ENCODE measurements at regions not wholly inside any gene's neighbourhood (a gene's known extent, or its start where the extent isn't known, plus 50 kb on each side); places are given as distances from the start of the nearest gene placed in this dataset.
"Not testable (repeated sequence)": the region's sequence is repeated elsewhere in the genome, so short reads cannot be mapped to it uniquely, and the experiment has no call there.

GRCh38 chr10:3887404-3887803, 102.4 kb upstream of the KLF6 start:
- DNase-seq: no peak

GRCh38 chr10:3886641-3887251, 101.7 kb upstream of the KLF6 start:
- DNase-seq: no peak

- DNase-seq: no peak
Observed at GRCh38 chr10:3886191-3886590, 101.2 kb upstream of the KLF6 start.

GRCh38 chr10:3882855-3883254, 97.8 kb upstream of the KLF6 start:
- no peak for DNase-seq

GRCh38 chr10:3881622-3882021, 96.6 kb upstream of the KLF6 start:
- no peak for DNase-seq

- DNase-seq: no peak
Observed at GRCh38 chr10:3879073-3879472, 94.1 kb upstream of the KLF6 start.

- no peak for DNase-seq
Observed at GRCh38 chr10:3877211-3878000, 92.4 kb upstream of the KLF6 start.

- no peak for DNase-seq
Observed at GRCh38 chr10:3876350-3876962, 91.4 kb upstream of the KLF6 start.

GRCh38 chr10:3875842-3876235, 90.8 kb upstream of the KLF6 start:
- DNase-seq: no peak

GRCh38 chr10:3874990-3875841, 90.2 kb upstream of the KLF6 start:
- DNase-seq: peak; percentile 77

- DNase-seq: not testable (repeated sequence)
Observed at GRCh38 chr10:3874610-3874989, 89.6 kb upstream of the KLF6 start.

- peak; percentile 91 for DNase-seq
Observed at GRCh38 chr10:3873728-3874461, 88.9 kb upstream of the KLF6 start.

- DNase-seq: no peak
Observed at GRCh38 chr10:3872712-3873329, 87.8 kb upstream of the KLF6 start.

GRCh38 chr10:3871424-3871996, 86.5 kb upstream of the KLF6 start:
- DNase-seq: no peak

GRCh38 chr10:3869036-3869435, 84.0 kb upstream of the KLF6 start:
- DNase-seq: no peak

- DNase-seq: no peak
Observed at GRCh38 chr10:3868271-3868664, 83.3 kb upstream of the KLF6 start.

- no peak for DNase-seq
Observed at GRCh38 chr10:3867454-3868270, 82.7 kb upstream of the KLF6 start.

GRCh38 chr10:3866332-3866731, 81.3 kb upstream of the KLF6 start:
- DNase-seq: no peak

- no peak for DNase-seq
Observed at GRCh38 chr10:3865565-3865964, 80.6 kb upstream of the KLF6 start.

- no peak for DNase-seq
Observed at GRCh38 chr10:3861795-3862194, 76.8 kb upstream of the KLF6 start.
